HG02759 (cell line): ENCODE measurements at regions not wholly inside any gene's neighbourhood (a gene's known extent, or its start where the extent isn't known, plus 50 kb on each side); places are given as distances from the start of the nearest gene placed in this dataset.
A peak's percentile ranks its signal among the peaks of the same experiment; 100 is the strongest.
"Not testable (repeated sequence)": the region's sequence is repeated elsewhere in the genome, so short reads cannot be mapped to it uniquely, and the experiment has no call there.

Source experiments
- ATAC-seq: cut with Tn5 transposase; IDR thresholded peaks from one replicate; pipeline ENCODE4 v1.9.1; 2021; ENCODE audit warnings: mild to moderate bottlenecking, moderate library complexity; ENCODE audit not compliant: unreplicated experiment

DNA sequence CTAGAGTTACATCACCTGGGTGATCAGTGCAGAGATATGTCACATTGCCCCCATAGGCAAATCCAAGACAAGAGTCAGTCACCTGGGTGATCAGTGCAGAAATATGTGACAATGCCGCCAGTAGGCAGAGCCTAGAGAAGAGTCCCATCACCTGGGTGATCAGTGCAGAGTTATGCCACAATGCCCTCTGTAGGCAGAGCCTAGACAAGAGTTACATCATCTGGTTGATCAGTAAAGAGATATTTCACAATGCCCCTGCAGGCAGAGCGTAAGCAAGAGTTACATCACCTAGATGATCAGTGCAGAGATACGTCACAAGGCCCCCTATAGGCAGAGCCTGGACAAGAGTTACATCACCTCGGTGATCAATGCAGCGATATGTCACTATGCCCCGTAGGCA is 63.3 kb upstream of the FRG2B start:
- ATAC-seq: not testable (repeated sequence)

DNA sequence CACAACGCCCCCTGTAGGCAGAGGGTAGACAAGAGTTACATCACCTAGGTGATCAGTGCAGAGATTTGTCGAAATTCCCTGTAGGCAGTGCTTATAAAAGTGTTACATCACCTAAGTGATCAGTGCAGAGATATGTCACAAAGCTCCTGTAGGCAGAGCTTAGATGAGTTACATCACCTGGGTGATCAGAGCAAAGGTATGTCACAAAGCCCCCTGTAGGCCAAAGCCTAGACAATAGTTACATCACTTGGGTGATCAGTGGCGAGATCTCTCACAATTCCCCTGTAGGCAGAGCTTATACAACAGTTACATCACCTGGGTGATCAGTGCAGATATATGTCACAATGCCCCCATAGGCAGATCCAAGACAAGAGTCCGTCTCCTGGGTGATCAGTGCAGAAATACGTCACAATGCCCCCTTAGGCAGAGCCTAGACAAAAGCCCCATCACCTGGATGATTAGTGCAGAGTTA is 61.9 kb upstream of the FRG2B start:
- ATAC-seq: peak; percentile 18

DNA sequence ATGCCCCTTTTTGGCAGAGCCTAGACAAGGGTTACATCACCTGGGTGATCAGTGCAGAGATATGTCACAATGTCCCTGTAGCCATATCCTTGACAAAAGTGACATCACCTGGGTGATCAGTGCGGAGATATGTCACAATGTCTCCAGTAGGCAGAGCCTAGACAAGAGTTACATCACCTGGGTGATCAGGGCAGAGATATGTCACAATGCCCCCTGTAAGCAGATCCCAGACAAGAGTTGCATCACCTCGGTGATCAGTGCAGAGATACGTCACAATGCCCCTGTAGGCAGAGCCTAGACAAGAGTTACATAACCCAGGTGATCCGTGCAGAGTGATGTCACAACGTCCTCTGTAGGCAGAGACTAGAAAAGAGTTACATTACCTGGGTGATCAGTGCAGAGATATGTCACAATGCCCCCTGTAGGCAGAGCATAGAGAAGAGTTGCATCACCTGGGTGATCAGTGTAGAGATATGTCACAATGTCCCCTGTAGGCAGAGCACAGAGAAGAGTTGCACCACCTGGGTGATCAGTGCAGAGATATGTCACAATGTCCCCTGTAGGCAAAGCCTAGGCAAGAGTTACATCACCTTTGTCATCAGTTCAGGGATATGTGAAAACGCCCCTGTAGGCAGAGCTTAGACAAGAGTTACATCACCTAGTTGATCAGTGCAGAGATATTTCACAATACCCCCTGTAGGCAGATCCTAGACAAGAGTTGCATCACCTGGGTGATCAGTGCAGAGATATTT is 61.3 kb upstream of the FRG2B start:
- ATAC-seq: peak; percentile 64

DNA sequence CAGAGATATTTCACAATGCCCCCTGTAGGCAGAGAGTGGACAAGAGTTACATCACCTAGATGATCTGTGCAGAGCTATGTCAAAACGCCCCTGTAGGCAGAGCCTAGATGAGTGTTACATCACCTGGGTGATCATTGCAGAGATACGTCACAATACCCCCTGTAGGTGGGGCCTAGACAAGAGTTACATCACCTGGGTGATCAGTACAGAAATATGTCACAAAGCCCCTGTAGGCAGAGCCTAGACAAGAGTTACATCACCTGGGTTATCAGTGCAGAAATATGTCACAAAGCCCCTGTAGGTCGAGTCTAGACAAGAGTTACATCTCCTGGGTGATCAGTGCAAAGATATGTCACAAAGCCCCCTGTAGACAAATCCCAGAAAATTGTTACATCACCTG is 60.4 kb upstream of the FRG2B start:
- ATAC-seq: not testable (repeated sequence)
